ENCODE measurements at regions not wholly inside any gene's neighbourhood (a gene's known extent, or its start where the extent isn't known, plus 50 kb on each side); places are given as distances from the start of the nearest gene placed in this dataset.

- WGBS, 2 experiments (ENCODE audit: low coverage in 1 of 2, low lambda C conversion rate in 2 of 2, missing lambda C conversion rate in 2 of 2): 55 to 68% methylated on average over 11 to 12 of the region's 12 CpGs
- DNase-seq: no peak
- Histone ChIP-seq H3K27ac (no peak overlapping the region), H2AFZ (no peak overlapping the region), H3F3A (ENCODE audit: insufficient read depth) (no peaks in the 10 kb centered on the region), H3K79me2 (ENCODE audit: insufficient read depth) (no peaks in the 10 kb centered on the region), H3K9ac (no peak overlapping the region), H3K4me3 (no peak overlapping the region), H3K27me3 (replicated peaks; ENCODE audit: insufficient read depth) (peaks cover 16% of the 10 kb centered on the region; the same call in 1 of the 2 replicates), H3K9me3 (ENCODE audit: low read depth) (no peaks in the 10 kb centered on the region), H3K4me1 (ENCODE audit: insufficient read depth) (no peaks in the 10 kb centered on the region), H3K4me2 (ENCODE audit: unreplicated experiment) (no peak overlapping the region), H3K36me3 (ENCODE audit: low read depth) (no peaks in the 10 kb centered on the region), H4K20me1 (ENCODE audit: insufficient read depth) (no peaks in the 10 kb centered on the region), H3K9me2 (ENCODE audit: insufficient read depth) (no peaks in the 10 kb centered on the region)
- in situ Hi-C loops (cut with MboI): no loop called here
- no peak for TF ChIP-seq EZH2phosphoT487 (IDR thresholded peaks at IDR 0.05; ENCODE audit: insufficient read depth, low read depth)
- no peak for TF ChIP-seq EZH2 (IDR thresholded peaks at IDR 0.05; ENCODE audit: insufficient read depth, poor library complexity, severe bottlenecking)
Measured at GRCh38 chr14:101184104-101184455, 280.6 kb upstream of the RTL1 start.

- no peaks in the 10 kb centered on the region for H3F3A ChIP-seq (ENCODE audit: insufficient read depth)
- DNase-seq: no peak
- no peaks in the 10 kb centered on the region for H4K20me1 ChIP-seq (ENCODE audit: insufficient read depth)
- H3K27me3 ChIP-seq (replicated peaks; ENCODE audit: insufficient read depth): peaks cover 20% of the 10 kb centered on the region; the same call in 1 of the 2 replicates
- no peaks in the 10 kb centered on the region for H3K4me1 ChIP-seq (ENCODE audit: insufficient read depth)
- H2AFZ ChIP-seq: no peak overlapping the region
- H3K9me3 ChIP-seq (ENCODE audit: low read depth): no peaks in the 10 kb centered on the region
- 46 to 53% methylated on average over 6 of the region's 6 CpGs for WGBS, 2 experiments (ENCODE audit: low coverage in 1 of 2, low lambda C conversion rate in 2 of 2, missing lambda C conversion rate in 2 of 2)
- no peak overlapping the region for H3K4me3 ChIP-seq
- no peaks in the 10 kb centered on the region for H3K9me2 ChIP-seq (ENCODE audit: insufficient read depth)
- no peaks in the 10 kb centered on the region for H3K79me2 ChIP-seq (ENCODE audit: insufficient read depth)
- H3K27ac ChIP-seq: no peak overlapping the region
- in situ Hi-C loops (cut with MboI): no loop called here
- H3K9ac ChIP-seq: no peak overlapping the region
- no peaks in the 10 kb centered on the region for H3K36me3 ChIP-seq (ENCODE audit: low read depth)
- TF ChIP-seq EZH2 (IDR thresholded peaks at IDR 0.05; ENCODE audit: insufficient read depth, poor library complexity, severe bottlenecking) (no peak), EZH2phosphoT487 (IDR thresholded peaks at IDR 0.05; ENCODE audit: insufficient read depth, low read depth) (no peak)
- H3K4me2 ChIP-seq (ENCODE audit: unreplicated experiment): no peak overlapping the region
Measured at GRCh38 chr14:101184572-101184971, 281.1 kb upstream of the RTL1 start.

- H3K36me3 ChIP-seq (ENCODE audit: low read depth): no peaks in the 10 kb centered on the region
- H4K20me1 ChIP-seq (ENCODE audit: insufficient read depth): no peaks in the 10 kb centered on the region
- WGBS, 2 experiments (ENCODE audit: low coverage in 1 of 2, low lambda C conversion rate in 2 of 2, missing lambda C conversion rate in 2 of 2): 42 to 46% methylated on average over 15 of the region's 15 CpGs
- H3F3A ChIP-seq (ENCODE audit: insufficient read depth): no peaks in the 10 kb centered on the region
- no peak overlapping the region for H3K9ac ChIP-seq
- TF ChIP-seq EZH2phosphoT487 (IDR thresholded peaks at IDR 0.05; ENCODE audit: insufficient read depth, low read depth) (no peak), EZH2 (IDR thresholded peaks at IDR 0.05; ENCODE audit: insufficient read depth, poor library complexity, severe bottlenecking) (no peak)
- no peak overlapping the region for H3K27ac ChIP-seq
- H3K9me2 ChIP-seq (ENCODE audit: insufficient read depth): no peaks in the 10 kb centered on the region
- DNase-seq: no peak
- H3K27me3 ChIP-seq (replicated peaks; ENCODE audit: insufficient read depth): peaks cover 20% of the 10 kb centered on the region; the same call in 1 of the 2 replicates
- H3K4me2 ChIP-seq (ENCODE audit: unreplicated experiment): no peak overlapping the region
- H2AFZ ChIP-seq: no peak overlapping the region
- no peaks in the 10 kb centered on the region for H3K4me1 ChIP-seq (ENCODE audit: insufficient read depth)
- no peaks in the 10 kb centered on the region for H3K9me3 ChIP-seq (ENCODE audit: low read depth)
- H3K79me2 ChIP-seq (ENCODE audit: insufficient read depth): no peaks in the 10 kb centered on the region
- in situ Hi-C loops (cut with MboI): no loop called here
- no peak overlapping the region for H3K4me3 ChIP-seq
Measured at GRCh38 chr14:101185073-101185835, 281.7 kb upstream of the RTL1 start.

GRCh38 chr14:101185946-101186345, 282.4 kb upstream of the RTL1 start:
- H4K20me1 ChIP-seq (ENCODE audit: insufficient read depth): no peaks in the 10 kb centered on the region
- H3F3A ChIP-seq (ENCODE audit: insufficient read depth): no peaks in the 10 kb centered on the region
- 33 to 45% methylated on average over 5 of the region's 5 CpGs for WGBS, 2 experiments (ENCODE audit: low coverage in 1 of 2, low lambda C conversion rate in 2 of 2, missing lambda C conversion rate in 2 of 2)
- H3K36me3 ChIP-seq (ENCODE audit: low read depth): no peaks in the 10 kb centered on the region
- H3K4me1 ChIP-seq (ENCODE audit: insufficient read depth): no peaks in the 10 kb centered on the region
- peaks cover 20% of the 10 kb centered on the region; the same call in 1 of the 2 replicates for H3K27me3 ChIP-seq (replicated peaks; ENCODE audit: insufficient read depth)
- no peak overlapping the region for H3K9ac ChIP-seq
- H3K9me3 ChIP-seq (ENCODE audit: low read depth): no peaks in the 10 kb centered on the region
- H3K27ac ChIP-seq: no peak overlapping the region
- no peaks in the 10 kb centered on the region for H3K79me2 ChIP-seq (ENCODE audit: insufficient read depth)
- no peaks in the 10 kb centered on the region for H3K9me2 ChIP-seq (ENCODE audit: insufficient read depth)
- no peak overlapping the region for H3K4me3 ChIP-seq
- DNase-seq: no peak
- H2AFZ ChIP-seq: no peak overlapping the region
- no peak for TF ChIP-seq EZH2phosphoT487 (IDR thresholded peaks at IDR 0.05; ENCODE audit: insufficient read depth, low read depth)
- no peak for TF ChIP-seq EZH2 (IDR thresholded peaks at IDR 0.05; ENCODE audit: insufficient read depth, poor library complexity, severe bottlenecking)
- in situ Hi-C loops (cut with MboI): no loop called here
- H3K4me2 ChIP-seq (ENCODE audit: unreplicated experiment): no peak overlapping the region
